Transverse colon (tissue), 4 donors: ENCODE measurements at regions not wholly inside any gene's neighbourhood (a gene's known extent, or its start where the extent isn't known, plus 50 kb on each side); places are given as distances from the start of the nearest gene placed in this dataset.

Source experiments
- EP300 ChIP-seq: sonication (generic); formaldehyde crosslinking; IDR thresholded peaks from one replicate; pipeline ENCODE4 v1.6.1; 2017; ENCODE audit warnings: antibody characterized with exemption, low read depth
- POLR2A ChIP-seq: fragments of 450-650 bp; IDR thresholded peaks from one replicate; pipeline ENCODE4 v1.6.1; 2016; ENCODE audit warnings: antibody characterized with exemption, mild to moderate bottlenecking, moderate library complexity
- POLR2AphosphoS5 ChIP-seq, 3 donors: sonication (generic); formaldehyde crosslinking; IDR thresholded peaks; one replicate each; pipeline ENCODE4 v1.6.1; 2016; ENCODE audit warnings: antibody characterized with exemption in 3 of 3
- TF ChIP-seq, protein P1 (sequence below), 5 experiments: fragments of 200-600 bp in 3 of 5; fragments of 450-650 bp in 2 of 5; sonication (generic) in 3 of 5; IDR thresholded peaks; 1 replicate in 2 of 5; 2 replicates in 3 of 5; pipeline ENCODE4 v1.5.1; 2016 to 2017; ENCODE audit warnings: antibody characterized with exemption in 5 of 5, inconsistent platforms in 3 of 5, mild to moderate bottlenecking in 2 of 5, moderate library complexity in 1 of 5

GRCh38 chr11:33620423-33621171 lies 80.0 kb downstream of the C11orf91 start:
- no peak for TF ChIP-seq POLR2A
- TF ChIP-seq, protein P1, sequence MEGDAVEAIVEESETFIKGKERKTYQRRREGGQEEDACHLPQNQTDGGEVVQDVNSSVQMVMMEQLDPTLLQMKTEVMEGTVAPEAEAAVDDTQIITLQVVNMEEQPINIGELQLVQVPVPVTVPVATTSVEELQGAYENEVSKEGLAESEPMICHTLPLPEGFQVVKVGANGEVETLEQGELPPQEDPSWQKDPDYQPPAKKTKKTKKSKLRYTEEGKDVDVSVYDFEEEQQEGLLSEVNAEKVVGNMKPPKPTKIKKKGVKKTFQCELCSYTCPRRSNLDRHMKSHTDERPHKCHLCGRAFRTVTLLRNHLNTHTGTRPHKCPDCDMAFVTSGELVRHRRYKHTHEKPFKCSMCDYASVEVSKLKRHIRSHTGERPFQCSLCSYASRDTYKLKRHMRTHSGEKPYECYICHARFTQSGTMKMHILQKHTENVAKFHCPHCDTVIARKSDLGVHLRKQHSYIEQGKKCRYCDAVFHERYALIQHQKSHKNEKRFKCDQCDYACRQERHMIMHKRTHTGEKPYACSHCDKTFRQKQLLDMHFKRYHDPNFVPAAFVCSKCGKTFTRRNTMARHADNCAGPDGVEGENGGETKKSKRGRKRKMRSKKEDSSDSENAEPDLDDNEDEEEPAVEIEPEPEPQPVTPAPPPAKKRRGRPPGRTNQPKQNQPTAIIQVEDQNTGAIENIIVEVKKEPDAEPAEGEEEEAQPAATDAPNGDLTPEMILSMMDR (IDR thresholded peaks at IDR 0.05): no peak
- TF ChIP-seq EP300: no peak
- no peak for TF ChIP-seq POLR2AphosphoS5 (IDR thresholded peaks at IDR 0.05)
